Progenitor cell of endocrine pancreas (in vitro differentiated cells): ENCODE measurements at regions not wholly inside any gene's neighbourhood (a gene's known extent, or its start where the extent isn't known, plus 50 kb on each side); places are given as distances from the start of the nearest gene placed in this dataset.
"Not testable (repeated sequence)": the region's sequence is repeated elsewhere in the genome, so short reads cannot be mapped to it uniquely, and the experiment has no call there.

Experiments
- DNase-seq: peaks from one replicate; pipeline ENCODE4 v3.0.0; 2021; ENCODE audit warnings: low spot score; ENCODE audit not compliant: unreplicated experiment
- H3K27ac Mint-ChIP-seq: 2 replicates; pipeline ENCODE4 v1.8.0; 2021; ENCODE audit warnings: mild to moderate bottlenecking, moderate library complexity, mixed read lengths
- H3K27me3 Mint-ChIP-seq: 2 replicates; pipeline ENCODE4 v1.8.0; 2021; ENCODE audit warnings: mixed read lengths
- H3K36me3 Mint-ChIP-seq: 2 replicates; pipeline ENCODE4 v1.8.0; 2022; ENCODE audit warnings: mixed read lengths; ENCODE audit not compliant: insufficient read depth
- H3K4me1 Mint-ChIP-seq: 2 replicates; pipeline ENCODE4 v1.8.0; 2021; ENCODE audit warnings: low read depth, mixed read lengths
- H3K4me3 Mint-ChIP-seq: 2 replicates; pipeline ENCODE4 v1.8.0; 2021; ENCODE audit warnings: low read depth, mild to moderate bottlenecking, moderate library complexity, mixed read lengths
- H3K9me3 Mint-ChIP-seq: 2 replicates; pipeline ENCODE4 v1.8.0; 2021; ENCODE audit warnings: low read depth, mixed read lengths
- CTCF ChIP-seq: fragments of 200-600 bp; sonication (generic); IDR thresholded peaks from one replicate; pipeline ENCODE4 v1.5.0; 2021; ENCODE audit warnings: antibody characterized with exemption, mild to moderate bottlenecking; ENCODE audit not compliant: unreplicated experiment

- peaks cover 6% of the 10 kb centered on the region for H3K27me3 Mint-ChIP-seq
- no peak for TF ChIP-seq CTCF
- no peaks in the 10 kb centered on the region for H3K9me3 Mint-ChIP-seq
- H3K4me1 Mint-ChIP-seq: no peaks in the 10 kb centered on the region
- no peak overlapping the region for H3K27ac Mint-ChIP-seq
- DNase-seq: no peak
- no peaks in the 10 kb centered on the region for H3K36me3 Mint-ChIP-seq
- no peak overlapping the region for H3K4me3 Mint-ChIP-seq
These were observed 112.6 kb upstream of the PKN2 start for GRCh38 chr1:88571506-88571905.

- Mint-ChIP-seq H3K36me3 (no peaks in the 10 kb centered on the region), H3K9me3 (no peaks in the 10 kb centered on the region), H3K4me1 (no peaks in the 10 kb centered on the region), H3K4me3 (no peak overlapping the region), H3K27ac (no peak overlapping the region), H3K27me3 (no peaks in the 10 kb centered on the region)
- DNase-seq: no peak
- TF ChIP-seq CTCF: no peak
These were observed 104.5 kb upstream of the PKN2 start for GRCh38 chr1:88579598-88579997.

GRCh38 chr1:88581703-88582102, 102.4 kb upstream of the PKN2 start:
- H3K9me3 Mint-ChIP-seq: peaks cover 9% of the 10 kb centered on the region
- no peaks in the 10 kb centered on the region for H3K4me1 Mint-ChIP-seq
- H3K27me3 Mint-ChIP-seq: no peaks in the 10 kb centered on the region
- no peak for TF ChIP-seq CTCF
- H3K36me3 Mint-ChIP-seq: no peaks in the 10 kb centered on the region
- H3K27ac Mint-ChIP-seq: no peak overlapping the region
- no peak overlapping the region for H3K4me3 Mint-ChIP-seq
- DNase-seq: no peak

GRCh38 chr1:88593358-88593757, 90.7 kb upstream of the PKN2 start:
- Mint-ChIP-seq H3K27me3 (no peaks in the 10 kb centered on the region), H3K36me3 (no peaks in the 10 kb centered on the region), H3K27ac (no peak overlapping the region), H3K4me1 (no peaks in the 10 kb centered on the region), H3K4me3 (no peak overlapping the region), H3K9me3 (peaks cover 36% of the 10 kb centered on the region)
- DNase-seq: no peak
- no peak for TF ChIP-seq CTCF

GRCh38 chr1:88595355-88596002, 88.6 kb upstream of the PKN2 start:
- Mint-ChIP-seq H3K36me3 (no peaks in the 10 kb centered on the region), H3K27ac (no peak overlapping the region), H3K4me1 (no peaks in the 10 kb centered on the region), H3K9me3 (peaks cover 43% of the 10 kb centered on the region), H3K4me3 (no peak overlapping the region), H3K27me3 (no peaks in the 10 kb centered on the region)
- no peak for DNase-seq
- TF ChIP-seq CTCF: peak; percentile 45

- H3K4me3 Mint-ChIP-seq, H3K27ac Mint-ChIP-seq, H3K4me1 Mint-ChIP-seq, DNase-seq, H3K36me3 Mint-ChIP-seq, H3K27me3 Mint-ChIP-seq: not testable (repeated sequence)
- peaks cover 27% of the 10 kb centered on the region for H3K9me3 Mint-ChIP-seq
These were observed 86.1 kb upstream of the PKN2 start for GRCh38 chr1:88597973-88598372.
